BE2C (cell line): ENCODE measurements at regions not wholly inside any gene's neighbourhood (a gene's known extent, or its start where the extent isn't known, plus 50 kb on each side); places are given as distances from the start of the nearest gene placed in this dataset.

Experiments used
- DNase-seq: peaks from one replicate; pipeline ENCODE4 v3.0.0-alpha.2; 2020
- H3K27me3 ChIP-seq: fragments of 250-450 bp; sonication (Bioruptor Pico); 2 replicates; pipeline ENCODE4 v1.5.1; 2020; ENCODE audit warnings: mild to moderate bottlenecking
- H3K36me3 ChIP-seq: fragments of 250-450 bp; sonication (Bioruptor Pico); 2 replicates; pipeline ENCODE4 v1.5.1; 2020; ENCODE audit warnings: mild to moderate bottlenecking
- H3K4me1 ChIP-seq: fragments of 250-450 bp; sonication (Bioruptor Pico); 2 replicates; pipeline ENCODE4 v1.5.1; 2020
- H3K4me3 ChIP-seq: 2 replicates; pipeline ENCODE4 v1.5.1; 2011; ENCODE audit warnings: low read depth, low read length
- H3K9me3 ChIP-seq: fragments of 250-450 bp; sonication (Bioruptor Pico); 2 replicates; pipeline ENCODE4 v1.5.1; 2020
- CTCF ChIP-seq: IDR thresholded peaks from 2 replicates; pipeline ENCODE4 v1.5.1; 2012; ENCODE audit warnings: mild to moderate bottlenecking, low read depth, low read length

GRCh38 chr5:71891856-71892255 lies 172.8 kb downstream of the CARTPT start:
- TF ChIP-seq CTCF = no peak

GRCh38 chr5:71892641-71893365 lies 173.7 kb downstream of the CARTPT start:
- DNase-seq = no peak
- Histone ChIP-seq H3K4me1 (no peaks in the 10 kb centered on the region), H3K9me3 (no peaks in the 10 kb centered on the region), H3K27me3 (no peaks in the 10 kb centered on the region), H3K4me3 (no peak overlapping the region), H3K36me3 (no peaks in the 10 kb centered on the region)
- TF ChIP-seq CTCF = no peak

More at GRCh38 chr5:71891856-71892255, 172.8 kb downstream of the CARTPT start:
- H3K4me1 ChIP-seq = peaks cover 3% of the 10 kb centered on the region; the same call in 1 of the 2 replicates
- H3K27me3 ChIP-seq = no peaks in the 10 kb centered on the region
- no peak overlapping the region for H3K4me3 ChIP-seq
- DNase-seq = no peak
- no peaks in the 10 kb centered on the region for H3K36me3 ChIP-seq
- no peaks in the 10 kb centered on the region for H3K9me3 ChIP-seq

GRCh38 chr5:71893451-71893850 lies 174.4 kb downstream of the CARTPT start:
- Histone ChIP-seq H3K36me3 (no peaks in the 10 kb centered on the region), H3K4me3 (no peak overlapping the region), H3K27me3 (no peaks in the 10 kb centered on the region), H3K9me3 (no peaks in the 10 kb centered on the region), H3K4me1 (no peaks in the 10 kb centered on the region)
- no peak for TF ChIP-seq CTCF
- DNase-seq = no peak

- TF ChIP-seq CTCF = no peak
- Histone ChIP-seq H3K36me3 (no peaks in the 10 kb centered on the region), H3K9me3 (no peaks in the 10 kb centered on the region), H3K4me3 (no peak overlapping the region), H3K4me1 (no peaks in the 10 kb centered on the region), H3K27me3 (no peaks in the 10 kb centered on the region)
- DNase-seq = no peak
These were observed 175.0 kb downstream of the CARTPT start for GRCh38 chr5:71894091-71894490.

- H3K36me3 ChIP-seq = no peaks in the 10 kb centered on the region
- no peaks in the 10 kb centered on the region for H3K4me1 ChIP-seq
- H3K27me3 ChIP-seq = no peaks in the 10 kb centered on the region
- DNase-seq = no peak
- no peak overlapping the region for H3K4me3 ChIP-seq
- no peaks in the 10 kb centered on the region for H3K9me3 ChIP-seq
- no peak for TF ChIP-seq CTCF
These were observed 176.5 kb downstream of the CARTPT start for GRCh38 chr5:71895546-71895945.

GRCh38 chr5:71899865-71900342 lies 180.8 kb downstream of the CARTPT start:
- Histone ChIP-seq H3K9me3 (no peaks in the 10 kb centered on the region; the same call in 1 of the 2 replicates), H3K4me1 (peaks cover 12% of the 10 kb centered on the region), H3K36me3 (no peaks in the 10 kb centered on the region), H3K27me3 (no peaks in the 10 kb centered on the region), H3K4me3 (no peak overlapping the region)
- no peak for TF ChIP-seq CTCF
- no peak for DNase-seq
